KMS-11 (cell line): ENCODE measurements at regions not wholly inside any gene's neighbourhood (a gene's known extent, or its start where the extent isn't known, plus 50 kb on each side); places are given as distances from the start of the nearest gene placed in this dataset.

ENCODE experiments used
- H2AFZ ChIP-seq: fragments of 200-600 bp; sonication (generic); 2 replicates; pipeline ENCODE4 v1.6.1; 2016; ENCODE audit warnings: antibody characterized with exemption, mixed run types, low read depth
- H3K27ac ChIP-seq: fragments of 200-600 bp; sonication (generic); 2 replicates; pipeline ENCODE4 v1.6.1; 2016; ENCODE audit warnings: mild to moderate bottlenecking, mixed run types
- H3K27me3 ChIP-seq: fragments of 200-600 bp; sonication (generic); 2 replicates; pipeline ENCODE4 v1.6.1; 2017; ENCODE audit warnings: mild to moderate bottlenecking, low read depth, mixed run types, moderate library complexity; ENCODE audit not compliant: insufficient read depth
- H3K36me3 ChIP-seq: fragments of 200-600 bp; sonication (generic); 2 replicates; pipeline ENCODE4 v1.6.1; 2017; ENCODE audit warnings: mild to moderate bottlenecking, mixed run types; ENCODE audit not compliant: insufficient read depth
- H3K4me1 ChIP-seq: fragments of 200-600 bp; sonication (generic); 2 replicates; pipeline ENCODE4 v1.6.1; 2016; ENCODE audit warnings: mild to moderate bottlenecking, low read depth, mixed run types; ENCODE audit not compliant: poor library complexity, severe bottlenecking
- H3K4me2 ChIP-seq: fragments of 200-600 bp; sonication (generic); 2 replicates; pipeline ENCODE4 v1.7.0; 2016; ENCODE audit warnings: mild to moderate bottlenecking, mixed run types
- H3K4me3 ChIP-seq: fragments of 200-600 bp; sonication (generic); IDR thresholded peaks from 2 replicates; pipeline ENCODE4 v1.6.1; 2017; ENCODE audit warnings: low read depth, low read length, mixed read lengths; ENCODE audit not compliant: insufficient read depth
- H3K79me2 ChIP-seq: fragments of 200-600 bp; sonication (generic); 2 replicates; pipeline ENCODE4 v1.6.1; 2016; ENCODE audit warnings: low read depth, mixed run types; ENCODE audit not compliant: insufficient read depth
- H3K9ac ChIP-seq: fragments of 200-600 bp; sonication (generic); 2 replicates; pipeline ENCODE4 v1.6.1; 2016; ENCODE audit warnings: mild to moderate bottlenecking, mixed run types
- H4K20me1 ChIP-seq: fragments of 200-600 bp; sonication (generic); 2 replicates; pipeline ENCODE4 v1.6.1; 2016; ENCODE audit warnings: mild to moderate bottlenecking, mixed run types; ENCODE audit not compliant: insufficient read depth
- TF ChIP-seq, protein P1 (sequence below): fragments of 200-600 bp; sonication (generic); conservative IDR thresholded peaks from 2 replicates; pipeline ENCODE4 v1.6.1; 2017; ENCODE audit warnings: low read depth, mild to moderate bottlenecking, antibody characterized with exemption, low read length, moderate library complexity, mixed read lengths

DNA sequence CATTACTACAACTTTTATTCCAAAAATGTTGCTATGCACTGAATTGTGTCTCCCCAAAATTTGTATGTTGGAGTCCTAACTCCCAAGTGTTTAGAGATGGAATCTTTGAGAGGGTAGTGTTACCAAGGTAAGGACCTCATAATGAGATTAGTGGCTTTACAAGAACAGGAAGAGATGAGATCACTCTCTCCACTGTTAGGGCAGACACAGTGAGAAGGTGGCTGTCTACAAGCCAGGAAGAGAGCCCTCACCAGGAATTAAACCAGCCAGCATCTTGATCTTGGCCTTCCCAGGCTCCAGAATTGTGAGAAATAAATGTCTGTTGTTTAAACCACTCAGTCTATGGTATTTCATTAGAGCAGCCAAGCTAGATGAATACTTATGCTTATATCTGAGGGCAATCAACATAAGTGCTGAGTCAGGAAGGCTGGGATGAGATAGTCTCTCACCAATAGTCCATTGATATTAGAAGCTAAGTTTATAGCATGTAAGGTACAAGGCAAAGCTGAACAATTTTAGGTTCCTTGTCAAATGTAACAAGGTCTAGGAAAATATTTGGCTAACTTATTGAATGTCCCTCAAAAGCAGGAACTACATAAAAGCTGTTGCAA, 317.6 kb upstream of the REG3G start:
- no peak overlapping the region for H3K4me3 ChIP-seq
- no peak overlapping the region for H2AFZ ChIP-seq
- no peak overlapping the region for H3K9ac ChIP-seq
- H3K36me3 ChIP-seq: no peaks in the 10 kb centered on the region
- H3K27ac ChIP-seq: no peak overlapping the region
- H3K79me2 ChIP-seq: no peaks in the 10 kb centered on the region
- H3K4me1 ChIP-seq: no peaks in the 10 kb centered on the region
- H3K4me2 ChIP-seq: no peak overlapping the region
- H4K20me1 ChIP-seq: no peaks in the 10 kb centered on the region
- H3K27me3 ChIP-seq: no peaks in the 10 kb centered on the region
- TF ChIP-seq, protein P1, sequence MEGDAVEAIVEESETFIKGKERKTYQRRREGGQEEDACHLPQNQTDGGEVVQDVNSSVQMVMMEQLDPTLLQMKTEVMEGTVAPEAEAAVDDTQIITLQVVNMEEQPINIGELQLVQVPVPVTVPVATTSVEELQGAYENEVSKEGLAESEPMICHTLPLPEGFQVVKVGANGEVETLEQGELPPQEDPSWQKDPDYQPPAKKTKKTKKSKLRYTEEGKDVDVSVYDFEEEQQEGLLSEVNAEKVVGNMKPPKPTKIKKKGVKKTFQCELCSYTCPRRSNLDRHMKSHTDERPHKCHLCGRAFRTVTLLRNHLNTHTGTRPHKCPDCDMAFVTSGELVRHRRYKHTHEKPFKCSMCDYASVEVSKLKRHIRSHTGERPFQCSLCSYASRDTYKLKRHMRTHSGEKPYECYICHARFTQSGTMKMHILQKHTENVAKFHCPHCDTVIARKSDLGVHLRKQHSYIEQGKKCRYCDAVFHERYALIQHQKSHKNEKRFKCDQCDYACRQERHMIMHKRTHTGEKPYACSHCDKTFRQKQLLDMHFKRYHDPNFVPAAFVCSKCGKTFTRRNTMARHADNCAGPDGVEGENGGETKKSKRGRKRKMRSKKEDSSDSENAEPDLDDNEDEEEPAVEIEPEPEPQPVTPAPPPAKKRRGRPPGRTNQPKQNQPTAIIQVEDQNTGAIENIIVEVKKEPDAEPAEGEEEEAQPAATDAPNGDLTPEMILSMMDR: no peak

GRCh38 chr2:78710632-78711375, 314.7 kb upstream of the REG3G start:
- no peak overlapping the region for H2AFZ ChIP-seq
- no peaks in the 10 kb centered on the region for H3K36me3 ChIP-seq
- H3K4me1 ChIP-seq: no peaks in the 10 kb centered on the region
- no peak overlapping the region for H3K9ac ChIP-seq
- no peak overlapping the region for H3K27ac ChIP-seq
- H3K79me2 ChIP-seq: no peaks in the 10 kb centered on the region
- no peak overlapping the region for H3K4me2 ChIP-seq
- no peaks in the 10 kb centered on the region for H3K27me3 ChIP-seq
- H3K4me3 ChIP-seq: no peak overlapping the region
- TF ChIP-seq, protein P1: no peak
- no peaks in the 10 kb centered on the region for H4K20me1 ChIP-seq

- H2AFZ ChIP-seq: no peak overlapping the region
- no peaks in the 10 kb centered on the region for H3K36me3 ChIP-seq
Measured at GRCh38 chr2:78715293-78715692, 310.2 kb upstream of the REG3G start.

DNA sequence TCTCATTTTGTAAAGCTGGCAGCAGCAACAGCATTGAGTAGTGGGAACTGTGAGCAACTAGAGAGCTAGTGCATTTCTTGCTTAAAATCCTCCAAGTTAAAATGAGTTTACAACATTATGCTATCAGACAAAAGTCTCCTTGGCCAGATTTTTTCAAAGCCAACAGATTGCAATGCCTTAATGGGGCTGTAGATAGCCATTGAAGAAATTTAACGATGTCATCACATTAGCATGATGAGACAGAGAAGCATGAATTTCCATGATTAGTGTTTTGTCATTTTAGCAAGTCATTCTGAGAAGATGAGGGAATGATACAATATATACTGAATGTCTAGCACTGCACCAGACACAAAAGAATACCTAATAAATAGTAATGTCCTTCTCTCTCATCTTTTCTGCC, 307.5 kb upstream of the REG3G start:
- Histone ChIP-seq H3K4me3 (no peak overlapping the region), H3K27ac (no peak overlapping the region), H3K4me1 (no peaks in the 10 kb centered on the region), H4K20me1 (no peaks in the 10 kb centered on the region), H3K27me3 (no peaks in the 10 kb centered on the region), H3K36me3 (no peaks in the 10 kb centered on the region), H3K4me2 (no peak overlapping the region), H3K9ac (no peak overlapping the region), H2AFZ (no peak overlapping the region), H3K79me2 (no peaks in the 10 kb centered on the region)
- TF ChIP-seq, protein P1: no peak

More at GRCh38 chr2:78715293-78715692, 310.2 kb upstream of the REG3G start:
- TF ChIP-seq, protein P1: no peak
- no peak overlapping the region for H3K27ac ChIP-seq
- H3K79me2 ChIP-seq: no peaks in the 10 kb centered on the region
- no peaks in the 10 kb centered on the region for H3K4me1 ChIP-seq
- H3K27me3 ChIP-seq: no peaks in the 10 kb centered on the region
- no peak overlapping the region for H3K4me2 ChIP-seq
- H3K9ac ChIP-seq: no peak overlapping the region
- no peaks in the 10 kb centered on the region for H4K20me1 ChIP-seq
- H3K4me3 ChIP-seq: no peak overlapping the region
